PFSK-1 (cell line): ENCODE measurements at regions not wholly inside any gene's neighbourhood (a gene's known extent, or its start where the extent isn't known, plus 50 kb on each side); places are given as distances from the start of the nearest gene placed in this dataset.

Source experiments
- FOXP2 ChIP-seq: optimal IDR thresholded peaks from 2 replicates; pipeline ENCODE3; 2011; ENCODE audit warnings: borderline replicate concordance, control low read depth, inconsistent platforms; ENCODE audit not compliant: insufficient read depth; ENCODE audit errors: extremely low read length, extremely low read depth
- POLR2AphosphoS5 ChIP-seq: IDR thresholded peaks from 2 replicates; pipeline ENCODE4 v1.6.1; 2012; ENCODE audit warnings: low read depth, mild to moderate bottlenecking, control low read depth, low read length, moderate library complexity
- SIN3A ChIP-seq: IDR thresholded peaks from 2 replicates; pipeline ENCODE4 v1.6.1; 2012; ENCODE audit warnings: mild to moderate bottlenecking, low read length, moderate library complexity, borderline replicate concordance; ENCODE audit not compliant: insufficient read depth
- TAF1 ChIP-seq: IDR thresholded peaks from 2 replicates; pipeline ENCODE4 v1.6.1; 2012; ENCODE audit warnings: low read length, control low read depth, borderline replicate concordance; ENCODE audit not compliant: insufficient read depth
- TF ChIP-seq, protein P1 (sequence below), 2 experiments: IDR thresholded peaks; 2 replicates each; pipeline versions ENCODE4 v1.6.1 to v1.8.0; 2011 to 2012; ENCODE audit warnings: low read depth in 2 of 2, low read length in 2 of 2, control low read depth in 1 of 2, inconsistent platforms in 1 of 2, mild to moderate bottlenecking in 1 of 2, moderate library complexity in 1 of 2; ENCODE audit not compliant: insufficient read depth in 1 of 2

DNA sequence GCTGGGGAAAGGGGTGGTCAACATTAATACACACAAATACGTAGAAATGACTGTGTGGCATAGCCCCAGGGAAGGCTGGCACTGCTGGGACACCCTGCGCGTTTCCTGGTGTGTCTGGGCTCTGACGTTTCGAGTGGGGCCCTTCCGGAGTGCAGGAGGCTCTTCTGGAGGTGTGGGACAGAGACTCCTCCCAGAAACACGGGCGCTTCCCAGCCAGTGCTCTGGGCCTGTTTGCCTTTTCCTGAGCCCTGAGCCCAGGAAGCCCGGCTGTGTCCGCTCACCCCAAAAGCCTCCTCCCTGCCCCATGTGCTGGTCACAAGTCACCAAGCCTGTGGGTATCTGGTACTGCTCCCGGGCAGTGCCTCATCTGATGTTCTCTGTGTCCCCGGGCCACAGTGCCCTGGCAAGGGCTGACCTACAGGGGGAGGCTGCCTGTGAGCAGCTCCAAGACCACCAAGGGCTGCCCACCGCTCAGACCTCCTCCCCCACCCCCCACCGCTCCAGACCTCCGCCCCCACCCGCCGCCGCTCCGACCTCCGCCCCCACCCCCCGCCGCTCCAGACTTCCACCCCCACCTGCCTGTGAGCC lies 1133.3 kb downstream of the BRD1 start:
- TF ChIP-seq POLR2AphosphoS5 = no peak
- TF ChIP-seq SIN3A = no peak
- TF ChIP-seq, protein P1, sequence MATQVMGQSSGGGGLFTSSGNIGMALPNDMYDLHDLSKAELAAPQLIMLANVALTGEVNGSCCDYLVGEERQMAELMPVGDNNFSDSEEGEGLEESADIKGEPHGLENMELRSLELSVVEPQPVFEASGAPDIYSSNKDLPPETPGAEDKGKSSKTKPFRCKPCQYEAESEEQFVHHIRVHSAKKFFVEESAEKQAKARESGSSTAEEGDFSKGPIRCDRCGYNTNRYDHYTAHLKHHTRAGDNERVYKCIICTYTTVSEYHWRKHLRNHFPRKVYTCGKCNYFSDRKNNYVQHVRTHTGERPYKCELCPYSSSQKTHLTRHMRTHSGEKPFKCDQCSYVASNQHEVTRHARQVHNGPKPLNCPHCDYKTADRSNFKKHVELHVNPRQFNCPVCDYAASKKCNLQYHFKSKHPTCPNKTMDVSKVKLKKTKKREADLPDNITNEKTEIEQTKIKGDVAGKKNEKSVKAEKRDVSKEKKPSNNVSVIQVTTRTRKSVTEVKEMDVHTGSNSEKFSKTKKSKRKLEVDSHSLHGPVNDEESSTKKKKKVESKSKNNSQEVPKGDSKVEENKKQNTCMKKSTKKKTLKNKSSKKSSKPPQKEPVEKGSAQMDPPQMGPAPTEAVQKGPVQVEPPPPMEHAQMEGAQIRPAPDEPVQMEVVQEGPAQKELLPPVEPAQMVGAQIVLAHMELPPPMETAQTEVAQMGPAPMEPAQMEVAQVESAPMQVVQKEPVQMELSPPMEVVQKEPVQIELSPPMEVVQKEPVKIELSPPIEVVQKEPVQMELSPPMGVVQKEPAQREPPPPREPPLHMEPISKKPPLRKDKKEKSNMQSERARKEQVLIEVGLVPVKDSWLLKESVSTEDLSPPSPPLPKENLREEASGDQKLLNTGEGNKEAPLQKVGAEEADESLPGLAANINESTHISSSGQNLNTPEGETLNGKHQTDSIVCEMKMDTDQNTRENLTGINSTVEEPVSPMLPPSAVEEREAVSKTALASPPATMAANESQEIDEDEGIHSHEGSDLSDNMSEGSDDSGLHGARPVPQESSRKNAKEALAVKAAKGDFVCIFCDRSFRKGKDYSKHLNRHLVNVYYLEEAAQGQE (IDR thresholded peaks at IDR 0.05; ENCODE audit: insufficient read depth in 1 of 2, low read depth in 2 of 2, low read length in 2 of 2) = no peak
- no peak for TF ChIP-seq TAF1
- no peak for TF ChIP-seq FOXP2
